BJ (cell line): ENCODE measurements at regions not wholly inside any gene's neighbourhood (a gene's known extent, or its start where the extent isn't known, plus 50 kb on each side); places are given as distances from the start of the nearest gene placed in this dataset.
A peak's percentile ranks its signal among the peaks of the same experiment; 100 is the strongest.

ENCODE experiments used
- CTCF ChIA-PET: fragments of 350-600 bp; formaldehyde crosslinking; extraction: SDS; loops from one replicate; lab custom pipeline; 2021; ENCODE audit warnings: antibody characterized with exemption, inconsistent platforms; lab: Yijun Ruan, JAX
- POLR2A ChIA-PET: fragments of 300-600 bp; sonication (Branson Sonifier 250); formaldehyde crosslinking; extraction: SDS; loops from one replicate; lab custom pipeline; 2021; ENCODE audit warnings: antibody characterized with exemption; lab: Charles Lee
- DNase-seq: peaks from one replicate; pipeline ENCODE4 v3.0.0-alpha.2; 2011; ENCODE audit warnings: low read depth
- H3K27me3 ChIP-seq: 2 replicates; pipeline ENCODE4 v1.6.0; 2011; ENCODE audit warnings: low read length; ENCODE audit not compliant: control insufficient read depth, insufficient read depth
- H3K36me3 ChIP-seq: 2 replicates; pipeline ENCODE4 v1.5.1; 2011; ENCODE audit warnings: low read length; ENCODE audit not compliant: control insufficient read depth, insufficient read depth
- H3K4me3 ChIP-seq: 2 replicates; pipeline ENCODE4 v1.5.1; 2011; ENCODE audit warnings: low read depth, mild to moderate bottlenecking, control low read depth, low read length
- CTCF ChIP-seq: IDR thresholded peaks from 2 replicates; pipeline ENCODE4 v1.5.1; 2011; ENCODE audit warnings: low read depth, mild to moderate bottlenecking, control low read depth, inconsistent platforms, low read length, moderate library complexity; ENCODE audit not compliant: insufficient read depth

DNA sequence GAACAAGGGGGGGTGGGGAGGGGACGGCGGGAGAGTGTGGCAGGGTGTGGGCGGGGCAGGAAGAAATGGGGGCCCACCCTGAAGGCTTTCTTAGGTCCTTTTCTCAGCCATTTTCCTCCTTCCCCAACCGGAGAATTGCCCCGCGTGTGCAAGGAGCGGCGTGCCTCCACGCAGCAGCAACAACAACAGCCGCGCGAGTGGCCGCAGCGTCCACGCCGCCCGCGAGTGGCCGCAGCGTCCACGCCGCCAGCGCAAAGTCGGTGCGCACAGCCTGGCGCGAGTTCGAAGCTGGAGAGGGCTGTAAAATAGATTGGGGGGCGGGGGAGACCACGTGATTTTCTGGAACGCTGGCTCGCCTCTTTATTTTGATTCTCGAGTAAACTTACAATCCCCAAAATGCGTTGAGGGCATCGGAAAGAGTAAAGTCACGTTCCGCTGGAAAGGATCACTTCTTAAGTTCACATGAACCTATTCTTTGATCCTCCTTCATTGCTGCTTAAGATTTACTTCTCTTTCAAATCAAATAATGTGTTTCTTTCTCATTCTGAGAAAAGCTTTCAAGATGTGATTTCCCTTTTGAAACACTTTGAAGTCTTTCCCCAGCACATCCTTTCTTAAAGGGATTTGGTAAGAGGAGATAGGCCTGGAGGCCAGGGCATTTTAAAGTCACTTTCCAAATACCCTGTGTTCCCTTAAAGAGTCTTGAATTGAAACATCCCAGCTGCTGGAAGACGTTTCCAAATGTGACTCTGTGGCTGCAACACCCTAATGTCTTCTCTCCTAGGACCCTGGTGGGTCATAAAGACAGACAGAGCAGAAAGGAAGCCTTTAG, 66.7 kb upstream of the ZNF217 start:
- no peak for TF ChIP-seq CTCF
- H3K36me3 ChIP-seq, result no peaks in the 10 kb centered on the region
- ChIA-PET POLR2A (no interaction called here), CTCF (interaction anchor here (0.7 to 1.4 kb wide), 4 partner anchors 11 to 279 kb away, joined by 3 to 4 read pairs (median 3); no protein-coding TSS in a partner anchor)
- DNase-seq, result no peak
- H3K4me3 ChIP-seq, result peak overlapping the region; percentile 22
- H3K27me3 ChIP-seq, result no peaks in the 10 kb centered on the region

DNA sequence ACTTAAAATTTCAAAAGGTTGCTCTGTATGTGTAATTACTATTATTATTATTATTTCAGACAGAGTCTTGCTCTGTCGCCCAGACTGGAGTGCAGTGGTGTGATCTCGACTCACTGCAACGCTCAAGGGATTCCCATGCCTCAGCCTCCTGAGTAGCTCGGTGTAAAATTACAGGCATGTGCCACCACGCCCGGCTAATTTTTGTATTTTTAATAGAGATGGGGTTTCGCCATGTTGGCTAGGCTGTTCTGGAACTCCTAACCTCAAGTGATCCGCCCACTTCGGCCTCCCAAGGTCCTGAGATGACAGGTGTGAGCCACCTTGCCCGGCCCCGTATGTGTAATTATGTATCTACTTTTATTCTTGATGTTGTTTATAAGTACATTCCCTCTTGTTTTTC, 65.3 kb upstream of the ZNF217 start:
- no peaks in the 10 kb centered on the region for H3K36me3 ChIP-seq
- H3K4me3 ChIP-seq, result no peak overlapping the region
- no peak for DNase-seq
- ChIA-PET POLR2A (no interaction called here), CTCF (interaction anchor here (1.1 kb wide), 1 partner anchor 64 kb away, joined by 4 read pairs; no protein-coding TSS in a partner anchor)
- no peaks in the 10 kb centered on the region for H3K27me3 ChIP-seq
- TF ChIP-seq CTCF, result no peak

- POLR2A ChIA-PET, result no interaction called here
- Histone ChIP-seq H3K27me3 (no peaks in the 10 kb centered on the region), H3K36me3 (no peaks in the 10 kb centered on the region), H3K4me3 (no peak overlapping the region)
- no peak for TF ChIP-seq CTCF
- DNase-seq, result no peak
- CTCF ChIA-PET, result interaction anchor here (0.8 to 1.3 kb wide), 5 partner anchors 26 to 257 kb away, joined by 3 to 4 read pairs (median 4); no protein-coding TSS in a partner anchor
These were observed 64.7 kb upstream of the ZNF217 start for GRCh38 chr20:53658322-53658721.

DNA sequence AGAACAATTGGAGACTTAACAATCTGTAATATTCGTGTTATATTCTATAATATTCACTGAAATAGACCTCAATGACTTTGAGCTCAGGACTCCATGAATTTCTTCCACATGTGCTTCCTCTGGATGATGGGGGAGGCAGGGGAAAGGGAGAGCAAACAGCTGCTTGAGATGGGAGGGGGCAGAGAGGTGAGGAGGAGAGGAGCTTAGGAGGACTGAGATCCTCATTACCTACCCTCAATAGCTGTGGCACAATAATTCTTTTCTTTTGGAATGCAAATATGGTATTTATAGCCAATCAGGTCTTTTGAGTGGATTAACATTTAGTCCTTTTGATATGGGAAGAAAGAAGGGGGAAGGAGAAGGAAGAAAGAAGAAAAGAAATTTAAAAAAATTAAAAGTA, 64.1 kb upstream of the ZNF217 start:
- CTCF ChIA-PET, result interaction anchor here (0.8 to 1.3 kb wide), 4 partner anchors 26 to 258 kb away, joined by 3 to 4 read pairs (median 4); no protein-coding TSS in a partner anchor
- TF ChIP-seq CTCF, result no peak
- Histone ChIP-seq H3K4me3 (no peak overlapping the region), H3K27me3 (no peaks in the 10 kb centered on the region), H3K36me3 (no peaks in the 10 kb centered on the region)
- POLR2A ChIA-PET, result no interaction called here
- DNase-seq, result no peak

- Histone ChIP-seq H3K4me3 (no peak overlapping the region), H3K27me3 (no peaks in the 10 kb centered on the region), H3K36me3 (no peaks in the 10 kb centered on the region)
- TF ChIP-seq CTCF, result no peak
- ChIA-PET POLR2A (no interaction called here), CTCF (interaction anchor here (0.8 to 1.3 kb wide), 4 partner anchors 25 to 258 kb away, joined by 3 to 4 read pairs (median 4); no protein-coding TSS in a partner anchor)
- no peak for DNase-seq
These were observed 63.6 kb upstream of the ZNF217 start for GRCh38 chr20:53657279-53657678.
